PC-9 (cell line): ENCODE measurements at regions not wholly inside any gene's neighbourhood (a gene's known extent, or its start where the extent isn't known, plus 50 kb on each side); places are given as distances from the start of the nearest gene placed in this dataset.

Source experiments
- BruUV-seq: library from RNA; stranded (reverse); fragments of 400-500 nt; replicated peaks from 2 replicates; lab custom pipeline; 2021; lab: Mats Ljungman, UMichigan
- CTCF ChIA-PET: fragments of 300-600 bp; sonication (Branson Sonifier 250); formaldehyde crosslinking; loops from one replicate; lab custom pipeline; 2022; ENCODE audit warnings: antibody characterized with exemption; lab: Charles Lee
- POLR2A ChIA-PET: fragments of 300-600 bp; sonication (Branson Sonifier 250); formaldehyde crosslinking; loops from one replicate; lab custom pipeline; 2022; ENCODE audit warnings: antibody characterized with exemption; ENCODE audit not compliant: unreplicated experiment; lab: Charles Lee
- DNase-seq, 2 experiments: peaks; one replicate each; pipeline versions ENCODE4 v3.0.0 to v3.0.0-alpha.2; 2015 to 2022; ENCODE audit warnings: mixed read lengths in 1 of 2
- H2AFZ ChIP-seq: fragments of 200-600 bp; sonication (generic); 2 replicates; pipeline ENCODE4 v1.8.1; 2017; ENCODE audit warnings: antibody characterized with exemption
- H3F3A ChIP-seq: fragments of 200-600 bp; sonication (generic); 2 replicates; pipeline ENCODE4 v1.8.1; 2017; ENCODE audit warnings: antibody characterized with exemption, mild to moderate bottlenecking, low read depth; ENCODE audit not compliant: insufficient read depth
- H3K27ac ChIP-seq: fragments of 200-600 bp; sonication (generic); 2 replicates; pipeline ENCODE4 v1.6.1; 2016; ENCODE audit warnings: mixed run types
- H3K27me3 ChIP-seq: fragments of 200-600 bp; sonication (generic); 2 replicates; pipeline ENCODE4 v1.6.1; 2016; ENCODE audit warnings: low read depth, mixed run types; ENCODE audit not compliant: insufficient read depth
- H3K36me3 ChIP-seq: fragments of 200-600 bp; sonication (generic); 2 replicates; pipeline ENCODE4 v1.6.1; 2016; ENCODE audit warnings: low read depth, mixed run types
- H3K4me1 ChIP-seq: fragments of 200-600 bp; sonication (generic); replicated peaks from 2 replicates; pipeline ENCODE4 v1.6.1; 2016; ENCODE audit warnings: mixed run types; ENCODE audit not compliant: insufficient read depth
- H3K4me2 ChIP-seq: fragments of 200-600 bp; sonication (generic); 2 replicates; pipeline ENCODE4 v1.6.1; 2017; ENCODE audit warnings: mixed run types
- H3K4me3 ChIP-seq: fragments of 200-600 bp; sonication (generic); 2 replicates; pipeline ENCODE4 v1.6.1; 2016; ENCODE audit warnings: mixed run types
- H3K79me2 ChIP-seq: fragments of 200-600 bp; sonication (generic); 2 replicates; pipeline ENCODE4 v1.6.1; 2017; ENCODE audit warnings: low read depth, mixed run types
- H3K9me2 ChIP-seq: fragments of 200-600 bp; sonication (generic); 2 replicates; pipeline ENCODE4 v1.8.1; 2017; ENCODE audit warnings: mild to moderate bottlenecking; ENCODE audit not compliant: insufficient read depth
- H3K9me3 ChIP-seq: fragments of 200-600 bp; sonication (generic); 2 replicates; pipeline ENCODE4 v1.8.1; 2016; ENCODE audit warnings: low read depth; ENCODE audit not compliant: insufficient read depth
- H4K20me1 ChIP-seq: fragments of 200-600 bp; sonication (generic); 2 replicates; pipeline ENCODE4 v1.8.1; 2017; ENCODE audit not compliant: insufficient read depth
- CTCF ChIP-seq: fragments of 200-600 bp; sonication (generic); conservative IDR thresholded peaks from 2 replicates; pipeline ENCODE4 v1.6.1; 2017; ENCODE audit warnings: mixed run types, antibody characterized with exemption, mild to moderate bottlenecking, moderate library complexity
- EZH2 ChIP-seq: fragments of 200-600 bp; sonication (generic); IDR thresholded peaks from 2 replicates; pipeline ENCODE4 v1.8.0; 2017; ENCODE audit warnings: antibody characterized with exemption, low read depth
- intact Hi-C: fragments of 100-400 bp; cut with micrococcal nuclease; formaldehyde crosslinking; loops from one replicate; pipeline ENCODE4 v1.10.0; 2022; ENCODE audit not compliant: unreplicated experiment

- Histone ChIP-seq H3K27ac (no peak overlapping the region), H3K27me3 (no peaks in the 10 kb centered on the region), H3K36me3 (no peaks in the 10 kb centered on the region), H2AFZ (no peak overlapping the region), H3K79me2 (no peaks in the 10 kb centered on the region), H3K4me2 (no peak overlapping the region), H3F3A (no peaks in the 10 kb centered on the region), H3K4me3 (no peak overlapping the region), H4K20me1 (no peaks in the 10 kb centered on the region), H3K9me3 (no peaks in the 10 kb centered on the region), H3K9me2 (no peaks in the 10 kb centered on the region), H3K4me1 (no peaks in the 10 kb centered on the region)
- intact Hi-C loops: no loop called here
- BruUV-seq: no TSS peak
- ChIA-PET CTCF (no interaction called here), POLR2A (no interaction called here)
- DNase-seq: no peak
- TF ChIP-seq EZH2 (no peak), CTCF (no peak)
Observed at GRCh38 chr9:1201901-1202300, 151.7 kb downstream of the DMRT2 start.

DNA sequence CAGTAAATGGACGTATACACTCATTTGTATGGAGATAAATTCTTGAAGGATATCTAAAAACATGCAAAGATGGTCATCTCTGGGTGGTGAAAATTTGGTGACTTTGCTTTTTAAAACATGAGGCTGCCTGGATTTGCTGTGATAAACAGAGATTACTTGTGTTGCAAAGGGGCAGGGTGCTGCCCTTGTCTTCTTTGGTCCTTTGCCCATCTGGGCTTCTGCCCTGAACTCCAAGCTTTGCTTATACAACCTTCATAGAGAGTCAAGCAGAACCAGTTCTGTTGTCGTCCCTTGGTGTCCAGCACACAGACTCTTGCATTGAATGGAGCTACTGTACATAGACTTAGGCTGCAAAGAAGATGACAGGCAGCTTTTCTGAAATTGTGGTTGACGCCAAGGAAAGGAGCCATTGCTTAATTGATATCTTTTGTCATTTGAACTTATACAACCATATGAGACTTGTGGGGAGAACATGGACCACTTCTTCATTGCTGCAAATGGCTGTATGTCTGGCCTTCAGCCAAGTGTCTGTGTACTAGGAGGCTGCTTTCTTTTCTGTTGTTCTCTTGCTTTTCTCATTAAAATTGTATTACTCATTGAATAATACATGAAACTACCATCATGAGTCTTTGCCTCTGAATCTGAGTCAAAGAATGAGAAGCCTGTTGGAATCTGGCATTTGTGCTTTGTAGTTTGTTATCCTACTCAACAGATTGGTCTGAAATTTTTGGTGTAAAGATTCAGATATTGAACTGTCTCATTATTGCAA, 152.5 kb downstream of the DMRT2 start:
- Histone ChIP-seq H3K4me2 (no peak overlapping the region), H3K4me1 (no peaks in the 10 kb centered on the region), H2AFZ (no peak overlapping the region), H3F3A (no peaks in the 10 kb centered on the region), H3K27me3 (no peaks in the 10 kb centered on the region), H4K20me1 (no peaks in the 10 kb centered on the region), H3K4me3 (no peak overlapping the region), H3K27ac (no peak overlapping the region), H3K36me3 (no peaks in the 10 kb centered on the region), H3K79me2 (no peaks in the 10 kb centered on the region), H3K9me2 (no peaks in the 10 kb centered on the region), H3K9me3 (no peaks in the 10 kb centered on the region)
- TF ChIP-seq CTCF: no peak
- no peak for TF ChIP-seq EZH2
- BruUV-seq: no TSS peak
- ChIA-PET CTCF (no interaction called here), POLR2A (no interaction called here)
- intact Hi-C loops: no loop called here
- no peak for DNase-seq

- H3K9me2 ChIP-seq: no peaks in the 10 kb centered on the region
- H3K4me3 ChIP-seq: no peak overlapping the region
- H3K27ac ChIP-seq: no peak overlapping the region
- no peaks in the 10 kb centered on the region for H3K36me3 ChIP-seq
- TF ChIP-seq CTCF: no peak
- no peak for TF ChIP-seq EZH2
- H3K79me2 ChIP-seq: no peaks in the 10 kb centered on the region
- no peaks in the 10 kb centered on the region for H3K27me3 ChIP-seq
- no peaks in the 10 kb centered on the region for H3K9me3 ChIP-seq
- ChIA-PET CTCF (no interaction called here), POLR2A (no interaction called here)
- H2AFZ ChIP-seq: no peak overlapping the region
- H4K20me1 ChIP-seq: no peaks in the 10 kb centered on the region
- DNase-seq: no peak
- H3F3A ChIP-seq: no peaks in the 10 kb centered on the region
- no peak overlapping the region for H3K4me2 ChIP-seq
- intact Hi-C loops: no loop called here
- BruUV-seq: no TSS peak
- no peaks in the 10 kb centered on the region for H3K4me1 ChIP-seq
Observed at GRCh38 chr9:1207686-1208085, 157.5 kb downstream of the DMRT2 start.
